DOHH2 (cell line): ENCODE measurements at regions not wholly inside any gene's neighbourhood (a gene's known extent, or its start where the extent isn't known, plus 50 kb on each side); places are given as distances from the start of the nearest gene placed in this dataset.

Experiments
- H3F3A ChIP-seq: fragments of 200-600 bp; sonication (generic), shearing (Covaris generic); 2 replicates; pipeline ENCODE4 v1.6.0; 2016; ENCODE audit warnings: antibody characterized with exemption, mild to moderate bottlenecking; ENCODE audit not compliant: control insufficient read depth, insufficient read depth
- H3K27ac ChIP-seq: fragments of 200-600 bp; sonication (generic); 2 replicates; pipeline ENCODE4 v1.5.1; 2014; ENCODE audit warnings: low read depth, mild to moderate bottlenecking, low read length, moderate library complexity
- H3K27me3 ChIP-seq: fragments of 200-600 bp; sonication (generic); 2 replicates; pipeline ENCODE4 v1.6.1; 2014; ENCODE audit warnings: mild to moderate bottlenecking, low read length, mixed read lengths; ENCODE audit not compliant: control insufficient read depth
- H3K36me3 ChIP-seq: fragments of 200-600 bp; sonication (generic); 2 replicates; pipeline ENCODE4 v1.6.1; 2014; ENCODE audit warnings: mild to moderate bottlenecking, low read length, moderate library complexity, mixed read lengths; ENCODE audit not compliant: control insufficient read depth
- H3K4me1 ChIP-seq: fragments of 200-600 bp; sonication (generic); 2 replicates; pipeline ENCODE4 v1.6.1; 2014; ENCODE audit warnings: mild to moderate bottlenecking, low read length, mixed read lengths; ENCODE audit not compliant: control insufficient read depth
- H3K4me2 ChIP-seq: fragments of 200-600 bp; sonication (generic); 2 replicates; pipeline ENCODE4 v1.6.0; 2014; ENCODE audit warnings: mild to moderate bottlenecking, low read length, moderate library complexity
- H3K4me3 ChIP-seq: fragments of 200-600 bp; sonication (generic); 2 replicates; pipeline ENCODE4 v1.5.1; 2014; ENCODE audit warnings: mild to moderate bottlenecking, low read length, mixed read lengths
- H3K79me2 ChIP-seq: fragments of 200-600 bp; sonication (generic); 2 replicates; pipeline ENCODE4 v1.6.1; 2014; ENCODE audit warnings: mild to moderate bottlenecking, low read length, mixed read lengths; ENCODE audit not compliant: control insufficient read depth
- H3K9me2 ChIP-seq: fragments of 200-600 bp; sonication (generic); replicated peaks from 2 replicates; pipeline ENCODE4 v1.6.1; 2014; ENCODE audit warnings: mild to moderate bottlenecking, low read length, mixed read lengths; ENCODE audit not compliant: control insufficient read depth
- H3K9me3 ChIP-seq: fragments of 200-600 bp; sonication (generic); 2 replicates; pipeline ENCODE4 v1.6.1; 2014; ENCODE audit warnings: antibody characterized with exemption, low read length, mixed read lengths; ENCODE audit not compliant: control insufficient read depth, insufficient read depth
- H4K20me1 ChIP-seq: fragments of 200-600 bp; sonication (generic); 2 replicates; pipeline ENCODE4 v1.6.0; 2014; ENCODE audit warnings: low read depth, mild to moderate bottlenecking, antibody characterized with exemption, low read length, moderate library complexity; ENCODE audit not compliant: control insufficient read depth, insufficient read depth
- CTCF ChIP-seq: fragments of 200-600 bp; sonication (generic); IDR thresholded peaks from one replicate; pipeline ENCODE4 v1.5.1; 2014; ENCODE audit warnings: antibody characterized with exemption, mild to moderate bottlenecking, low read depth, low read length; ENCODE audit not compliant: poor library complexity, severe bottlenecking
- EZH2phosphoT487 ChIP-seq: fragments of 200-600 bp; sonication (generic); IDR thresholded peaks from 2 replicates; pipeline ENCODE4 v1.6.1; 2017; ENCODE audit warnings: borderline replicate concordance, mild to moderate bottlenecking, antibody characterized with exemption, low read length, moderate library complexity, mixed read lengths

GRCh38 chr5:105030153-105030552 lies 1467.6 kb upstream of the NUDT12 start:
- Histone ChIP-seq H3K9me3 (no peaks in the 10 kb centered on the region), H3K79me2 (no peaks in the 10 kb centered on the region), H3K27ac (no peak overlapping the region), H3K9me2 (no peaks in the 10 kb centered on the region), H3K4me3 (no peak overlapping the region), H4K20me1 (no peaks in the 10 kb centered on the region), H3F3A (no peaks in the 10 kb centered on the region), H3K4me1 (no peaks in the 10 kb centered on the region), H3K4me2 (no peak overlapping the region), H3K27me3 (no peaks in the 10 kb centered on the region), H3K36me3 (no peaks in the 10 kb centered on the region)
- TF ChIP-seq CTCF (no peak), EZH2phosphoT487 (no peak)

GRCh38 chr5:105015098-105015497 lies 1452.5 kb upstream of the NUDT12 start:
- no peaks in the 10 kb centered on the region for H3K79me2 ChIP-seq
- no peak overlapping the region for H3K4me3 ChIP-seq
- H3K36me3 ChIP-seq: no peaks in the 10 kb centered on the region
- H3K4me1 ChIP-seq: no peaks in the 10 kb centered on the region
- TF ChIP-seq CTCF (no peak), EZH2phosphoT487 (no peak)
- H4K20me1 ChIP-seq: no peaks in the 10 kb centered on the region
- no peaks in the 10 kb centered on the region for H3K9me2 ChIP-seq
- no peaks in the 10 kb centered on the region for H3K9me3 ChIP-seq
- no peak overlapping the region for H3K4me2 ChIP-seq
- no peaks in the 10 kb centered on the region for H3F3A ChIP-seq
- no peaks in the 10 kb centered on the region for H3K27me3 ChIP-seq
- H3K27ac ChIP-seq: no peak overlapping the region

- no peaks in the 10 kb centered on the region for H3F3A ChIP-seq
- no peaks in the 10 kb centered on the region for H3K27me3 ChIP-seq
- H3K79me2 ChIP-seq: no peaks in the 10 kb centered on the region
- no peak overlapping the region for H3K4me2 ChIP-seq
- TF ChIP-seq EZH2phosphoT487 (no peak), CTCF (no peak)
- no peaks in the 10 kb centered on the region for H3K9me3 ChIP-seq
- no peaks in the 10 kb centered on the region for H3K9me2 ChIP-seq
- H3K4me3 ChIP-seq: no peak overlapping the region
- H3K4me1 ChIP-seq: no peaks in the 10 kb centered on the region
- H3K27ac ChIP-seq: no peak overlapping the region
- H4K20me1 ChIP-seq: no peaks in the 10 kb centered on the region
- no peaks in the 10 kb centered on the region for H3K36me3 ChIP-seq
These were observed 1436.0 kb upstream of the NUDT12 start for GRCh38 chr5:104998572-104998971.

- H3K4me3 ChIP-seq: no peak overlapping the region
- H3K9me3 ChIP-seq: no peaks in the 10 kb centered on the region
- H3K4me2 ChIP-seq: no peak overlapping the region
- H3K27ac ChIP-seq: no peak overlapping the region
- no peaks in the 10 kb centered on the region for H3K79me2 ChIP-seq
- no peaks in the 10 kb centered on the region for H3K27me3 ChIP-seq
- no peaks in the 10 kb centered on the region for H3K4me1 ChIP-seq
- H3K9me2 ChIP-seq: no peaks in the 10 kb centered on the region
- no peaks in the 10 kb centered on the region for H3F3A ChIP-seq
- TF ChIP-seq CTCF (no peak), EZH2phosphoT487 (no peak)
- no peaks in the 10 kb centered on the region for H3K36me3 ChIP-seq
- no peaks in the 10 kb centered on the region for H4K20me1 ChIP-seq
These were observed 1435.6 kb upstream of the NUDT12 start for GRCh38 chr5:104998169-104998568.
